GM12865 (cell line): ENCODE measurements at regions not wholly inside any gene's neighbourhood (a gene's known extent, or its start where the extent isn't known, plus 50 kb on each side); places are given as distances from the start of the nearest gene placed in this dataset.

Experiments
- DNase-seq: peaks from one replicate; pipeline ENCODE4 v3.0.0; 2010; ENCODE audit warnings: low read depth
- H3K4me3 ChIP-seq: 2 replicates; pipeline ENCODE4 v1.5.1; 2011; ENCODE audit warnings: mild to moderate bottlenecking, low read depth, low read length, control low read depth
- TF ChIP-seq, protein P1 (sequence below): IDR thresholded peaks from 2 replicates; pipeline ENCODE4 v1.5.1; 2011; ENCODE audit warnings: low read length, control low read depth, low read depth, inconsistent platforms; ENCODE audit not compliant: insufficient read depth; ENCODE audit errors: missing control alignments

DNA sequence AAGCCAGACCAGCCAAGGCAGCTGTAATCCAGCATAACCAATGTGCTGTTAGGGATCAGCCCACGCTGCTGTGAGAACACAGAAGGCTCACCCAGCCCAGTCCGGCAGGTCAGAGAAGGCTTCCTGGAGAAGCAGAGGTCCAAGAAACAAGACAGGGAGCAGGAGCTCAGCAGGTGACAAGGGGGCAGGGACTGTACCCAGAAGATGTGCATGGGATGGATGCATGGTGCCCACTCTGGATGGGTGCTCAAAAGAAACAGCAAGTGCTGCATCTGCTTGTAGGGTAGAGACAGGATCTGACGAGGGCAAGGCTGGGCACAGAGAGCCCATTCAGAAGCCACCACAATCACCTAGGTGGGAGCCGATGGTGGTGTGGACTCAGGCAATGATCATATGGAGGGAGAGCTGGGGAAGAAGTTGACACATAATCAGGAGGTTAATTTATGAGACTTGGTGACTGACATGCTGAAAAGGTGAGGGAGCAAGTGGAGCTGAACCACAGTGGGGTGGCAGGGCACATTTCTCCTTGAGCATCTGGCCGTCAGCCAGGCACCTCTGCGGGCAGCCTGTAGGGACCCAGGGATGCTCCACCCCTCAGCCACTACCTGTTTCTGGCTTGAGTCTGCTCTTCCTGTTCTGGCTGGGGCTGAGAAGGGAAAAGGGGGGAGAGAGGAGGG, 102.3 kb upstream of the DRD2 start:
- DNase-seq: no peak
- no peak overlapping the region for H3K4me3 ChIP-seq
- TF ChIP-seq, protein P1, sequence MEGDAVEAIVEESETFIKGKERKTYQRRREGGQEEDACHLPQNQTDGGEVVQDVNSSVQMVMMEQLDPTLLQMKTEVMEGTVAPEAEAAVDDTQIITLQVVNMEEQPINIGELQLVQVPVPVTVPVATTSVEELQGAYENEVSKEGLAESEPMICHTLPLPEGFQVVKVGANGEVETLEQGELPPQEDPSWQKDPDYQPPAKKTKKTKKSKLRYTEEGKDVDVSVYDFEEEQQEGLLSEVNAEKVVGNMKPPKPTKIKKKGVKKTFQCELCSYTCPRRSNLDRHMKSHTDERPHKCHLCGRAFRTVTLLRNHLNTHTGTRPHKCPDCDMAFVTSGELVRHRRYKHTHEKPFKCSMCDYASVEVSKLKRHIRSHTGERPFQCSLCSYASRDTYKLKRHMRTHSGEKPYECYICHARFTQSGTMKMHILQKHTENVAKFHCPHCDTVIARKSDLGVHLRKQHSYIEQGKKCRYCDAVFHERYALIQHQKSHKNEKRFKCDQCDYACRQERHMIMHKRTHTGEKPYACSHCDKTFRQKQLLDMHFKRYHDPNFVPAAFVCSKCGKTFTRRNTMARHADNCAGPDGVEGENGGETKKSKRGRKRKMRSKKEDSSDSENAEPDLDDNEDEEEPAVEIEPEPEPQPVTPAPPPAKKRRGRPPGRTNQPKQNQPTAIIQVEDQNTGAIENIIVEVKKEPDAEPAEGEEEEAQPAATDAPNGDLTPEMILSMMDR: no peak

DNA sequence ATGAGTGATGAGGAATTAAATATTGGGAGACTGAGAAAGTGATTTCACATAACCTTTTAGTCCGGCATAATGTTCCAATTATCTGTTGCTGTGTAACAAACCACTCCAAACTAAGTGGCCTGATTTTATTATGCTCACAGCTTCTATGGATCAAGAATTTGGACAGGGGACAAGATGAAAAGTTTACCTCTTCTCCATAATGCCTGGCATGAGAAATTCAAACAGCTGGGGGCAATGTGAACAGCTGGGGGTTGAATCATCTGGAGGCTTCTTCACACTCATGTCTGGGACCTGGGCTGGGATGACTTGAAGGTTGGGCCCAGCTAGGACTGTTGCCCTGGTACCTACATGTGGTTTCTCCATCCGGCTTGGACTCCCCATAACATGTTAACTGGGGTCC, 99.4 kb upstream of the DRD2 start:
- TF ChIP-seq, protein P1: no peak
- no peak overlapping the region for H3K4me3 ChIP-seq
- DNase-seq: no peak

DNA sequence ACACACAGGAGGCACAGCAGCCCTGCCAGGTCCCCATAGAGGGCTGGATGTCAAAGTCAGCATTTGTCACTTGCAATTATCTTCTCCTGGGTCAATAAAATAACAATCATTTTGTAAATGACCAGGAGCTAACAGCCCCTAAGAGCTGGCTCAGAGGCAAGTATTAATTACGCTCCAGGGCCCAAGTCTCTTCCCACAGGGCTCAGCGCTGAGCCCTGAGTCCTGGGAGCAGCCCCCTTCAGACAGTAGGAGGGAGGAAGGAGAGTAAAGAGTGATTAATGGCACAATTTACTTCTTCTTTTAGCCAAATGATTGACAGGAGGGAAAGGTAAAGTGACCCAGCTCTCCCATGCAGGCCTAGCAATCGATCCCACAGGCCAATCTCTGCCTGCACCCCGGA, 99.0 kb upstream of the DRD2 start:
- no peak for DNase-seq
- H3K4me3 ChIP-seq: no peak overlapping the region
- TF ChIP-seq, protein P1: no peak

DNA sequence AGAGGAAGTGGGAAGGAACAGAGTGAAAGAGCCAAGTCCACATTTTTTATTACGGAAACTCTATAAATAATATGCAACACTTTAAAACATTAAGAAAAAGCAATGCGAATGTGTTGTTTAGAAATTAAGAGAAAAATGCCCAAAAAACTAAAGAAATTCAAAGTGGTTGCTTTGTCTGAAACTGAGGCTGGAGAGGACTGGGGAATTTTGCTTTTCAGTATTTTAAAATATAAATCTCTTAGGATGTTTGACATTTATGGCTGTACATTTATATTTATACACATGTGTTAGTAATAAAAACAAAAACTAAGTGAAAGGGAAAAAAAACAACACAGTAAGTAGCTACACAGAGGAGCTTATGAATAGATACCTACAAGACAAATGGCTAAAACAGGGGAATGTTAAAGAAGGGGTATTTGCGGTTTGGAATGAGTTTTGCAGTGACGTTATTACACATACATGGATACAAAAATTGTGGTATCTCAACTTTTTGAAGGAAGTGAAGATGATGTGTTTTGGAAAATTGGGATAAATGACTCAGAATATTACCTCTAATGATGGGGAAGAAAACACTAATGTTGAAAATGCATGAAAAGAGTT, 97.0 kb upstream of the DRD2 start:
- TF ChIP-seq, protein P1: no peak
- no peak overlapping the region for H3K4me3 ChIP-seq
- no peak for DNase-seq

DNA sequence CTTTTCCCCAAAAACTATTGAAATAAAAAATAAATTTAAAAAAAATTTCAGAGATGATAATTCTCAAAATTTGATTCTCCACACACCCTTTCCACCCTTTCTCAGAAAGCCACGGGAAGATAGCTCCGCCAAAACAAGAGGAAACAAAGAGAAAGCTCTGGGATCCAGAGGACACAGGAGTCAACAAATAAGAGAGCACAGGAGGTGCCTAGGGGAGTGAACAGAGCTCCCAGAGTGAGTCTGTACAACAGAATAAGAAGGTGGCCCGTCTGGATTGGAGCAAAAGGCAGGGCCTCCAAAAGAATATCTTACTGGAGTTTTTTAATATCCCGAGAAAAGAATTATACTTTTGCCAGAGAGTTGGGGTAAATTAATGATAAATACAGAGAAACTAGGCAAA, 96.3 kb upstream of the DRD2 start:
- DNase-seq: no peak
- H3K4me3 ChIP-seq: no peak overlapping the region
- TF ChIP-seq, protein P1: no peak

DNA sequence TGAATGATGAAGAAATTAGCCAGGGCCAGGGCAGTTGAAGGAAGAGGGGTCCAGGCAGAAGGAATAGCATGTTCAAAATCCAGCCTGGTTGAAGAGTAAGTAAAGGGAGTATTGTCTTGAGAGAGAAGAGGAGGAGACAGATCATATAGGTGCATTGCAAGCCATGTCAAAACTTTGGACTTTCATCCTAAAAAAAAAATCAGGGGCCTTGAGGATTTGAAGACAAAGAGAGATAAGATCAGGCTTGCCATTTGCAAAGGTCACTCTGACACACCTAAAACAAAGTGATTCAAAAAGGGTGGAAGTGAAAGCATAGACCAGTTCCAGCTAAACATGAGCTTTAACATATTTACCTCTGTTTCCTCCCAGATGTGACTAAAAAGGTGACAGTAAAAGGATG, 95.7 kb upstream of the DRD2 start:
- no peak for DNase-seq
- TF ChIP-seq, protein P1: no peak
- no peak overlapping the region for H3K4me3 ChIP-seq

DNA sequence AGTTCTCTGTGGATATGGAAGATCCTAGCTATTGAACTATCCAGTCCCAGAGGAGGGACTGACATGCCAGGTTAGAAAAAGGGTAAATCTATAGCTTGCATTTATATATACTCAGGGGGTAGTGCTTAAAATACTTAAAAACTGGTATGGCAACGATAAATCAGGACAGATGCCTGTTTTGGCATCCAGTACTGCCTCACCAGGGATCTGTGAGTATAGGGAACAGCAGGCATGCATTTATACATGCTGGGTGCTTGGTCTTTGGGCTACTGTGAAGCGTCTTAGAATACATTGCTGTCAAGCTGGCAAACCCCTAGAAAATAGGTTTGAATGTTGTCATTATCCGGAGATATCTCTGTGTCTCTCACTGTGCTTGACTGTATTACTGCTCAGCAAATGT, 94.2 kb upstream of the DRD2 start:
- TF ChIP-seq, protein P1: no peak
- H3K4me3 ChIP-seq: no peak overlapping the region
- no peak for DNase-seq
